Right hindlimb (tissue), 1 donor: ENCODE measurements at regions not wholly inside any gene's neighbourhood (a gene's known extent, or its start where the extent isn't known, plus 50 kb on each side); places are given as distances from the start of the nearest gene placed in this dataset.
A peak's percentile ranks its signal among the peaks of the same experiment; 100 is the strongest.
"Not testable (repeated sequence)": the region's sequence is repeated elsewhere in the genome, so short reads cannot be mapped to it uniquely, and the experiment has no call there.

ENCODE experiments used
- DNase-seq: peaks from one replicate; pipeline ENCODE4 v3.0.0-alpha.2; 2018

- no peak for DNase-seq
Measured at GRCh38 chr13:24931450-24932251, 164.3 kb upstream of the PABPC3 start.

GRCh38 chr13:24933106-24934023 lies 162.6 kb upstream of the PABPC3 start:
- not testable (repeated sequence) for DNase-seq

GRCh38 chr13:24934024-24934385 lies 161.9 kb upstream of the PABPC3 start:
- DNase-seq, result not testable (repeated sequence)

GRCh38 chr13:24938966-24939365 lies 157.0 kb upstream of the PABPC3 start:
- no peak for DNase-seq

GRCh38 chr13:24941023-24941713 lies 154.8 kb upstream of the PABPC3 start:
- DNase-seq, result not testable (repeated sequence)

GRCh38 chr13:24943136-24943535 lies 152.8 kb upstream of the PABPC3 start:
- no peak for DNase-seq

GRCh38 chr13:24944073-24944472 lies 151.9 kb upstream of the PABPC3 start:
- DNase-seq, result not testable (repeated sequence)

GRCh38 chr13:24948977-24949376 lies 147.0 kb upstream of the PABPC3 start:
- DNase-seq, result not testable (repeated sequence)

GRCh38 chr13:24950611-24951010 lies 145.3 kb upstream of the PABPC3 start:
- DNase-seq, result not testable (repeated sequence)

GRCh38 chr13:24967970-24968369 lies 128.0 kb upstream of the PABPC3 start:
- DNase-seq, result not testable (repeated sequence)

GRCh38 chr13:24968416-24968815 lies 127.5 kb upstream of the PABPC3 start:
- not testable (repeated sequence) for DNase-seq

GRCh38 chr13:24973102-24973501 lies 122.8 kb upstream of the PABPC3 start:
- DNase-seq, result not testable (repeated sequence)

GRCh38 chr13:24981181-24981803 lies 114.6 kb upstream of the PABPC3 start:
- not testable (repeated sequence) for DNase-seq

GRCh38 chr13:24982333-24982999 lies 113.5 kb upstream of the PABPC3 start:
- DNase-seq, result peak; percentile 35

GRCh38 chr13:24983094-24983493 lies 112.8 kb upstream of the PABPC3 start:
- DNase-seq, result no peak

- no peak for DNase-seq
Measured at GRCh38 chr13:24984134-24984533, 111.8 kb upstream of the PABPC3 start.

GRCh38 chr13:24985107-24985506 lies 110.8 kb upstream of the PABPC3 start:
- no peak for DNase-seq

- DNase-seq, result no peak
Measured at GRCh38 chr13:24985896-24986295, 110.0 kb upstream of the PABPC3 start.

GRCh38 chr13:24986826-24987225 lies 109.1 kb upstream of the PABPC3 start:
- DNase-seq, result no peak

GRCh38 chr13:24989959-24990358 lies 106.0 kb upstream of the PABPC3 start:
- not testable (repeated sequence) for DNase-seq

GRCh38 chr13:24992946-24993345 lies 103.0 kb upstream of the PABPC3 start:
- not testable (repeated sequence) for DNase-seq

GRCh38 chr13:24995225-24995804 lies 100.6 kb upstream of the PABPC3 start:
- peak; percentile 57 for DNase-seq
